Nephron progenitor cell (in vitro differentiated cells): ENCODE measurements at regions not wholly inside any gene's neighbourhood (a gene's known extent, or its start where the extent isn't known, plus 50 kb on each side); places are given as distances from the start of the nearest gene placed in this dataset.

Source experiments
- DNase-seq: peaks from one replicate; pipeline ENCODE4 v3.0.0; 2021
- H3K27ac Mint-ChIP-seq: 2 replicates; pipeline ENCODE4 v1.8.0; 2021; ENCODE audit warnings: mild to moderate bottlenecking, moderate library complexity, mixed read lengths
- H3K27me3 Mint-ChIP-seq: 2 replicates; pipeline ENCODE4 v1.8.0; 2021; ENCODE audit warnings: mild to moderate bottlenecking, low read depth, mixed read lengths; ENCODE audit not compliant: poor library complexity
- H3K36me3 Mint-ChIP-seq: 2 replicates; pipeline ENCODE4 v1.8.0; 2021; ENCODE audit warnings: low read depth, mixed read lengths
- H3K4me1 Mint-ChIP-seq: 2 replicates; pipeline ENCODE4 v1.8.0; 2021; ENCODE audit warnings: mixed read lengths
- H3K4me3 Mint-ChIP-seq: 2 replicates; pipeline ENCODE4 v1.8.0; 2021; ENCODE audit warnings: mild to moderate bottlenecking, moderate library complexity, mixed read lengths
- H3K9me3 Mint-ChIP-seq: 2 replicates; pipeline ENCODE4 v1.8.0; 2021; ENCODE audit warnings: mild to moderate bottlenecking, moderate library complexity, mixed read lengths
- CTCF ChIP-seq: fragments of 200-600 bp; sonication (generic); IDR thresholded peaks from 2 replicates; pipeline ENCODE4 v1.5.0; 2021; ENCODE audit warnings: antibody characterized with exemption

DNA sequence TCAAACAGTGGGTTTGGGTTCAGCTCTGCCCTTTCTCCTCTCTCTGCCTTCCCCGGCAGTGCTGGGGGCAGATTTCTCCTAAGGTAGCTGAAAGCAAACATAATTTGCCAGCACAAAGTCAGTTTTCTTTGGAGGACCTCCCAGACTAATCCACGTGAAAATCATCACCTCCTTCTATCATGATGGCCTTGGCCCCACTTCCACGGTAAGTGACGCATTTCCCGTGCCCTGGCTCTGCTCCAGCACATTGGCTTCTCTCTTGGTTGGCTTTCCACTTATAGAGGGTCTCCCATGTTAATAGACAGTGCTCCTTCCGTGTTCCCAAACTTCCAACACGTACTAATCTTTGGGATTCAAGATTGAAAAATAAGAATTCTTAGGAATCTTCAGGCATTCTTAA, 74.1 kb upstream of the TRIO start:
- Mint-ChIP-seq H3K4me1 (no peaks in the 10 kb centered on the region), H3K4me3 (no peak overlapping the region), H3K27me3 (peaks cover 4% of the 10 kb centered on the region), H3K27ac (no peak overlapping the region), H3K36me3 (no peaks in the 10 kb centered on the region), H3K9me3 (peaks cover 4% of the 10 kb centered on the region)
- DNase-seq: no peak
- no peak for TF ChIP-seq CTCF

DNA sequence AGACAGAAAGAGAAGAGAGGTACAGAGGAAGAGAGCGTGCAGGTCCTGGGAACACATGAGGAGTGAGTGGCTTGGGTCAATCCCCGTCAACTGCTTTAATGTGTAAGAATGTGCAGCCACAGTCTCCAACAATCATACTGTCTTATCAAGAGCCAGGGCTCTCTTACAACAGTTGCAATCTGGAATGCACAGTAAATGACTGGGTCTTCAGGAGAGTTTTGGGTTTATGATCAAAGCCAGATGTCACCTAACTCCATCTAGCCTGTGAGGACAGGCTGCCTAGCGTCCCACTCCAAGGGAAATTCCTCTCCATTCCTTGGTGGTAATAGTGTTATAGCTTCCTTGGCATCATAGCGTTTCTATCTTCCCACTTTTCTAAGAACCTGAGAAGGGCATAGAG, 75.0 kb upstream of the TRIO start:
- Mint-ChIP-seq H3K36me3 (no peaks in the 10 kb centered on the region), H3K4me3 (no peak overlapping the region), H3K9me3 (peaks cover 4% of the 10 kb centered on the region), H3K27me3 (peaks cover 4% of the 10 kb centered on the region), H3K4me1 (no peaks in the 10 kb centered on the region), H3K27ac (no peak overlapping the region)
- TF ChIP-seq CTCF: no peak
- DNase-seq: no peak

DNA sequence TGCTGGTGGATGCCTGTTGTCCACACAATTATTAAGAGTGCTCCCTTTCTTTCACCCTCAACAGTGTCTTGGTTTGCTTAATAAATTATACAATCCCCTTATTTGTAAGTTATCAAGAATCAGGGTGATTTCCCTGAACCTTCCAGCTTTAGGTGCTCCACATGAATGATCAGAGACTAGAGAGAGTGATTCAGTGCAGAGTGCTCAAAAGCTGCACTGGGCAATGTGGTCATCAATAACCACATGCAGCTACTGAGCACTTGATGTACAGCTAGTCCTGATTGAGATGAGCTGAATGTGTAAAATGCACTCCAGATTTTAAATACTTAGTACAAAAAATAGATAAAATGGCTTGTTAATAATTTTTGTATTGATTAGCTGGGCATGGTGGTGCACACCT, 76.8 kb upstream of the TRIO start:
- Mint-ChIP-seq H3K9me3 (peaks cover under 1% of the 10 kb centered on the region), H3K4me3 (no peak overlapping the region), H3K27me3 (peaks cover 3% of the 10 kb centered on the region), H3K36me3 (no peaks in the 10 kb centered on the region), H3K4me1 (no peaks in the 10 kb centered on the region), H3K27ac (no peak overlapping the region)
- no peak for TF ChIP-seq CTCF
- DNase-seq: no peak

DNA sequence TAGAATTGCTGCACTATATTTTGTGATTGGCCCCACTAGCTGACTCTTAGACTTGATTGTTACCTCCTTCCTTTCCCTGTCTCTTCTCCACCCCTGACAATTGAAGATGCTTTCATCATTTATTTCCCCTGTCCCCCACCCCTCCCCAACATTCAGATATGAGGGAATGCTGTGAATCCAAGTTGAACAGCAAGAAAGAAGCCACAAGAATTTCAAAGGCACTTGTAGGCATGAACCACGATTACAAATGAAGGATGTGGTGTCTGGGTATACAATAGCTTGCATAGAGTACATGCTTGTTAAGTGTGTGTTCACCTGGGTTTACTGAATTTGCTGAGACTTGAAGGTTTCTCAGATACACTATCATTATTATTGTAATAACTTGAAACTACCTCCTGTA, 78.3 kb upstream of the TRIO start:
- Mint-ChIP-seq H3K27ac (no peak overlapping the region), H3K4me1 (no peaks in the 10 kb centered on the region), H3K4me3 (no peak overlapping the region), H3K27me3 (no peaks in the 10 kb centered on the region), H3K36me3 (no peaks in the 10 kb centered on the region), H3K9me3 (peaks cover 13% of the 10 kb centered on the region)
- TF ChIP-seq CTCF: no peak
- DNase-seq: no peak

DNA sequence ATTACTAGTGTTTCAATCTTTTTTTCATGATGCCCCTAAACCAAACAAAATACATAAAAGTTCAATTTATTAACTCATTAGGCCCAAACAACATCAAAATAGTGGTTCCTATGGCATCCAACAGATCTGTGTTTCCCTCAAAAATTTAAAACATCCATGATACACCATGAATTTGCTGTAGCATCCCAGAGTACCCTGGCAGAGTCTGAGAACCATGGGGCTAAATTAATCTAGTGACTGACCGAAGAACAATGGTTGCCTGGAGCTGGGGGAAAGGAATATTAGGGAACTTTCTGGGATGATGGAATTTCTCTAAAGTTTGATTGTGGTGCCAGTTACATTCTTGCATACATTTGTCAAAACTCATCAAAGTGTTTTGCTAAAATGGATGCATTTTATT, 79.5 kb upstream of the TRIO start:
- peaks cover 13% of the 10 kb centered on the region for H3K9me3 Mint-ChIP-seq
- H3K27ac Mint-ChIP-seq: no peak overlapping the region
- no peak for TF ChIP-seq CTCF
- no peaks in the 10 kb centered on the region for H3K36me3 Mint-ChIP-seq
- no peak overlapping the region for H3K4me3 Mint-ChIP-seq
- no peaks in the 10 kb centered on the region for H3K4me1 Mint-ChIP-seq
- no peaks in the 10 kb centered on the region for H3K27me3 Mint-ChIP-seq
- no peak for DNase-seq

DNA sequence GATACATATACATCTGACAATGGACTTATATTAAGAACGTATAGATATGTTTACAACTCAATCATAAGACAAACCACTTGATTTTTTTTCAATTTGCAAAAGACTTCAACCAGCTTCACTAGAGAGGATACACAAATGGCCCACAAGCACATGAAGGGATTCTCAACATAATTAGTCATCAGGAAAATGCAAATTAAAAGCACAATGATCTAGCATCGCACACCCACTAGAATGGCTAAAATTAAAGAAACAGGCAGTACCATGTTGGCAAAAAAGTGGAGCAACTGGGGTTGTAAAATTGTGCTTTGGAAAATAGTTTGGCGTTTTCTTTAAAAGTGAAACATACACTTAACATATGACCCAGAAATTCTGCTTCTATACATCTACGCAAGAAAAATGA, 80.0 kb upstream of the TRIO start:
- Mint-ChIP-seq H3K4me3 (no peak overlapping the region), H3K9me3 (peaks cover 13% of the 10 kb centered on the region), H3K4me1 (no peaks in the 10 kb centered on the region), H3K27me3 (peaks cover 2% of the 10 kb centered on the region), H3K27ac (no peak overlapping the region), H3K36me3 (no peaks in the 10 kb centered on the region)
- no peak for DNase-seq
- TF ChIP-seq CTCF: no peak
